HG02623 (cell line): ENCODE measurements at regions not wholly inside any gene's neighbourhood (a gene's known extent, or its start where the extent isn't known, plus 50 kb on each side); places are given as distances from the start of the nearest gene placed in this dataset.

Experiments
- ATAC-seq: cut with Tn5 transposase; IDR thresholded peaks from one replicate; pipeline ENCODE4 v1.9.1; 2021; ENCODE audit warnings: moderate library complexity; ENCODE audit not compliant: unreplicated experiment

DNA sequence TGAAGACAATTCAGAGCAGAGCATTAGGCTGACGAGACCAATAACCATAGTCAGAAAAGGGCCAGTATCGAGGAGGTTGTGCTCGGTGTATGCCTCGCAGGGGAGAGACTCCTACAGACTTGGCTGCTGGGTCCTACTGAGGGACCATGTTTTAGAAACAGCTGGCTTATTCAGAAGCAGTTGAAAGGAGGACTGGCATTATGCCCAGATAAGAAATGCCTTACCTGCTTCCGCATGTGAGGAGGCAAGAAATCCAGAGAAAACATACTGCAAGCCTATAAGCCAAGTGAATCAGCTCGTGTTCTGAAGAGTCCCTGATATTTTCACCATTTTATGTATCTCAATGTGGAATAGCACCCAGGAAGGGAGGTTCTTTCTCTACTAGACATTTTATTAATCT is 434.7 kb downstream of the GRB14 start:
- no peak for ATAC-seq

- ATAC-seq, result no peak
Measured at GRCh38 chr2:164182116-164182627, 439.1 kb downstream of the GRB14 start.

GRCh38 chr2:164178835-164179465 is 442.3 kb downstream of the GRB14 start:
- ATAC-seq, result peak; percentile 63

- no peak for ATAC-seq
Measured at GRCh38 chr2:164164602-164165001, 428.8 kb upstream of the FIGN start.

DNA sequence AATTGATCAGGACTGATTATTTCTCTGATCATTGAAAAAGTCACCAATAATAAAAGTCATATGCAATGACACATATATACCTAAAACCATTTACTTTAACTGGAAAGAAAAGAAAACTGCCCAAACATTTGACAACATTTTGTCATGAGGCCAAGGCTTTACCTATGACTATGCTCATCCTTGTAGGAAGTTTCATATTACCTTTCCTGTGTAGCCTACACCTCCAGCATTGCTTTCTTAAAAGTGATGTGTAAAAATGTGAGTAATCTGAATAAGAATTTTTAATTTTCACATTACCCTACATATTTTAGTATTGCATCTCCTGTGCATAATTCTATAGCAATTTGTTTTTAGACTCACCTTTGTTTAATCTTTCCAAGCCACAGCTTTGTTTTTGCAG is 419.8 kb upstream of the FIGN start:
- ATAC-seq, result no peak

DNA sequence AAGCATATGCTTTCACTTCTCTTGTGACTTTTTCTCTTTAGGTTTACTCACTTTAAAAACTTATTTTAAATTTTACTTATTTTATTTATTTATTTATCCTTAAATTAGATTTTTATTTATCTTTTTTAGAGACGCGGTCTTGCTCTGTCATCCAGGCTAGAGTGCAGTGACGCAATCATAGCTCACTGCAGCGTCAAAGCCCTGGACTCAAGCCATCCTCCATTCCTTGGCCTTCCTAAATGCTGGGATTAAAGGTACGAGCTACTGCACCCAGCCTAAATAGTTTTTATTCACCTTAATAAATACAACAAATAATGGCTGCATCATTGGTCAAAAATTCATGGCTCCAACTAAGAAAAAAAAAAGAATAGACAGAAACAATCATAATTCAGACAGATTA is 415.7 kb upstream of the FIGN start:
- ATAC-seq, result no peak

- no peak for ATAC-seq
Measured at GRCh38 chr2:164150604-164151003, 414.8 kb upstream of the FIGN start.

GRCh38 chr2:164146441-164146840 is 410.6 kb upstream of the FIGN start:
- ATAC-seq, result no peak

- ATAC-seq, result no peak
Measured at GRCh38 chr2:164145093-164145987, 409.5 kb upstream of the FIGN start.

DNA sequence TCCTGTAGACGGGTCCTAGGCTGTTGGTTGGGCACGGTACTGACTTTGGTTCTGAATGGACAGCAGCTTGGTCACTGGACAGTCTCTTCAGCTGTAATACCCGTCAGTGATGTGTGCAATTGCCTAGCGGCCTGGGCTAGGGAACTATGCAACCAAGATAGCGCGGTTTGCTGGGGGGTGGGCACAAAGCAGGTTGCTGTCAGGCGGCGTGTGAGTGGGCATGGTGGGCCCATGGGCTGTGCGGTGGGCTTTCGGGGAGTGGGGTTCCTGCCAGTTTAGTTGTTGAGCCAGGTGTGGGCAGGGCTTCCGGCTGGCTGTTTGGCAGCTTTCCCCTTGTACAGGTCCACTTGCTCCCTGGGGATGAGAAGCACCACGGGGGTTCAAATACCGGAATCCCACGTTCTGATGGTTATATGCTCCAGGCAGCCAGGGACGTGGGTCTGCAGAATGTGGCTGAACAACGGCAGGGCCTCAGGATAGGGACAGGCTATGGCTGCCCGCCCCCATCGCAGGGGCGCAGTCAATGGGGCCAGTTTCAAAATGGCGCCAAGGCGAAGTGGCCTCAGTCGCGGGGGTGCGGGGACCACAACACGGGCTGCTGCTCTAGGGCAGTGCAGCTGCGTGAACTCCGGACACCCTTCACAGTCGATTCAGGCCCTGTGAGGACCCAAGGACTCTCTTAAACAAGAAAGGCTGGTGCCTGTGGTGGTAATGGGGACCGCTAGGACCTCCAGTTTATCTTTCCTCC is 407.5 kb upstream of the FIGN start:
- no peak for ATAC-seq

DNA sequence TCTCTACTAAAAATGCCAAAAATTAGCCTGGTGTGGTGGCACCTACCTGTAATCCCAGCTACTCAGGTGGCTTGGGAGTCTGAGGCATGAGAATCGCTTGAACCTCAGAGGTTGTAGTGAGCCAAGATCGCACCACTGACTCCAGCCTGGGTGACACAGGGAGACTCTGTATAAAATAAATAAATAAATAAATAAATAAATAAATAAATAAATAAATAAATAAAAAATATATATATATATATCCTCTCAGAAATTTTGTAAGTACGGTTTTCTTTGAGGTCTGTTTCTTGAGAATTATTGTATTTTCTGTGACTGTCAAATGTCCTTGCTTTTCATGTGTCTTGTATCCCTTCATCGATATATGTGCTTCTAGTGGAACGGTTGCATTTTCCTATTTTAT is 406.9 kb upstream of the FIGN start:
- no peak for ATAC-seq

DNA sequence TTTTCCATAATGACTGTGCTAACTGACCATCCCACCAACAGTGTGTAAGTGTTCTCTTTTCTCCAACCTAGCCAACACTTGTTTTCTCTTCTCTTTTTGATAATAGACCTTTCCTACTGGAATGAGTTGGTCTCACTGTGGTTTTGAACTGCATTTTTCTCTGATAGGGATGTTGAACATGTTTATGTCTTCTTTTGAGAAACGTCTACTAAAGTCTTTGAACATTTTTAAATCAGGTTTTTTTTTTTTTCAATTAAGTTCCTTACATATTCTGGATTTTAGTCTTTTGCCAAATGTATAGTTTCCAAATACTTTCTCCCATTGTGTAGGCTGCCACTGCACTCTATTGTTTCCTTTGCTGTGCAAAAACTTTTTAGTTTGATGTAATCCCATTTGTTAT is 405.5 kb upstream of the FIGN start:
- no peak for ATAC-seq

GRCh38 chr2:164138750-164139149 is 402.9 kb upstream of the FIGN start:
- no peak for ATAC-seq

DNA sequence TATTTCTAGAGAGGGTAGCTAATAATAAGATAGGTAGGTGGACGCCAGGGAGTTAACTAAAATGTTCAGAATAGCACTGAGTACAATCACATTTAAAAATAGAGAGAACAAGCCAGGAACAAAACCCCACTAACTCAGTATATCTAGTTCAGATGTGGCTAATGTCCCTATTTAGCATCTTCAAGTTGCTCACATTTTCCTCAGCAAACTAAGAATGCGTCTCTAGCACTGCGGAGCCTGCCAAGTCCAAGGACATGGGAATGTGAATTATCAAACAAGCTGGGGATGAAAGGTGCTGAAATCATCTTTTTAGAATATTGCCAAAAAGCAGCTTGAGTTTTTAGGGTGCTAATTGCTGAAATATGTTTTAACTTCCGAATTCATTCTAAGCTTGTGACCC is 398.5 kb upstream of the FIGN start:
- no peak for ATAC-seq

DNA sequence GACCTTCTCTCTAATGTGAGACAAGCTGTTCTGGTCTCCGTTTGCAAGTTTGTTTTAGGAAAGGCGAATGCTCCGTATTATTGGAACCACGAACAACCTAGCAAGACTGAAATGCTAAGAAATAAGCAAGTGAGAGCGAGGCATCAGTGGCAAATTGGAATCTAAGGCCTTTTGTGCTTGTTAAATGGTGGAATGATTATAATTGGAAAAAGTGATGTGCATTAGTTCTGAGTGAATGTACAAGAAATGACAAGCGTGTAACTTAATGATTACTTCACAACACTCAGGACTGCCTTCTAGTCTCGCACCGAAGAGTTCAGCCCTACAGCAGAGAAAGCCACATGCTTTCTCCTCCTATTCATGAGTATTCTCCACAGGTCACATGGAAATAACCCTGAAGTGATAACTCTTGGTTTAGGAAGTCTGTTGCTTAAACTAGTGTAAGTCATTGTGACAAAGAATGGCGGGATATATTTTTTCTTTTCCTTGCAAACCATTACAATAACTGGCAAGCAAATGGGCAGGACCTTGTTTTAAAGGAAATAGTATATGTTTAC is 392.2 kb upstream of the FIGN start:
- ATAC-seq, result no peak

DNA sequence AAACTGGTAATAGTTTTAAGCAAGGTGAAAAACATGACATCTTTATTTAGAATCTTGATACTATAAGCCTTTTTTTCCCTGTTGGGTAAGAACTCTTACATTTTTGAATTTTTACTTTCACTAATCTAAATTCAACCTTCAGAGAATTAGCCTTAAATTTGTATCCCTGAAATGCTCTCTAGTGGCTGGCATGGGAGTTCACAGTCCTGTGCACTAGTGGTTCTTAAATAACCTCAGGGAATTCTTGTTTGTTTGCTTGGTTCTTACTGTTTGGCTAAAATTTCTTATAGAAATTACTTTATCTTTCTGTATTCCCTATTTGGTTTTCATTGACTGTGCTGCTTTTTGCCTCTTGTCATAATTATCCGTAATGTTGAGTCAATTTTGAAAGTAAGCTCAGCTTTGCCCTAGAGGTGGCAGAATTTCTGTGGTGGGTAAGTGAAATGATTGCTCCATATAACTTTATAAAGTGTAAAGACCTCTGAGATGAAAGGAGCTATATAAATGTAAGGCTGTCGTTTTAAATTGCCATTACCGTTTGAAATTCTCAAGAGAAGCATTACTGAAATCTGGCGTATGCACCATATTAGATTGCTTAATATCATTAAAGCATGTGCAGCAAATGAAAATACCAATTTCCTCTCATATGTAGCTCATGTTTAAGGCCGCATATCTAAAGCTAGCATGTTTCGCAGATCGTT is 391.3 kb upstream of the FIGN start:
- no peak for ATAC-seq

DNA sequence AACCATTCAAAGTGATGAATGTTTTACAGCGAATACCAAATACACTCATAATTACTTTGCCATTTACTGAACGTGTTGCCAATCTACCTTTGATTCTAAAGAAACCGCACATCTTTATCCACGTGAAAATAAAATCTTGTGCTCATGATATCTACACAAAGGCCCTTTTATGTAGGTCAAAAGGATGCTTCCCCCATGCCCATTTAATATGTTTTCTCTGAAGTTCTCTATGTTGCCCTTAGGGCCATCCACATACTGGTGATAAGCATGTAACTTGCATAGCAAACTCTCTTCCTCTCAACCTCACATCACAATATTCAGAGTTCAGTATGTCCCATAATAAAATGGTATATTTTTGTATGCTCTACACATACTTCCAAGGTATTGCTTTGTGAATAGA is 380.0 kb upstream of the FIGN start:
- no peak for ATAC-seq

DNA sequence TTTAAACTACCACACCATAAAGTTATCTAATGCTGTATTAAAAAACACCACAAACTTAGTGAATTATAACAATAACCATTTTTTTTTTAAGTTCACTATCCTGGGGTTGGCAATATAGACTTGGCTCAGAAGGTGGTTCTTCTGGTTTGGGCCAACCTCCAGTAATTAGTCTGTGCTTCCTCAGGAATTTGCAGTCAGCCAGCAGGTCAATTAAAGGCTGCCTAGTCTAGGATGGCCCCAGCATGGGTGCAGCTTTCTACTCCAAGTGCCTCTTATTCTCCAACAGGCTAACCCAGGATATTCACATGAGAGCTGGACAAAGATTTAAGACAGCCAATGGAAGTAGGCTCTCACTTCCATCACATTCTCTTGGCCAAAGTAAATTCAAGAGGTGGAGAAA is 379.1 kb upstream of the FIGN start:
- ATAC-seq, result no peak

DNA sequence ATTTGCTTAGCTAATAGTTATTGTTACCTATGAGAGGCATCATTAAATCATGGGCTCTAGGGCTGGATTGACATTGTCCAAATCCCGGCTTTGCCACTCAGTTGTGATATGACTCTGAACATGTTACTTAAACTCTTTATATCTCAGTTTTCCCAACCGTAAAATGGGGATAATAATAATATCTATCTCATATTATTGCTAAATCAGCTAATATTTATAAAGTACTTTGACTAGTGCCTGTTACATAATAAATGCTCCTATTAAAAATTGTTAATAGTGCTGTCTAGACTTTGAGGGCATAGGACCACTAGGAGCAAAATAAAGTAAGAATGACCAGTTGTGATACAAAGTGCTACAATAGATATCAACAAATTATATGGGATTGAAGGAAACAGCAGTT is 376.3 kb upstream of the FIGN start:
- ATAC-seq, result no peak

GRCh38 chr2:164110515-164110914 is 374.7 kb upstream of the FIGN start:
- ATAC-seq, result no peak

GRCh38 chr2:164109006-164109405 is 373.2 kb upstream of the FIGN start:
- ATAC-seq, result no peak
